Esophagus muscularis mucosa (tissue), 4 donors: ENCODE measurements at regions not wholly inside any gene's neighbourhood (a gene's known extent, or its start where the extent isn't known, plus 50 kb on each side); places are given as distances from the start of the nearest gene placed in this dataset.
"Not testable (repeated sequence)": the region's sequence is repeated elsewhere in the genome, so short reads cannot be mapped to it uniquely, and the experiment has no call there.

Source experiments
- DNase-seq: peaks from one replicate; pipeline ENCODE4 v3.0.0-alpha.2; 2017; ENCODE audit errors: extremely low spot score
- H3K27ac ChIP-seq, 4 donors: fragments of 200-600 bp; sonication (generic); replicated peaks in 1 of 4; 1 replicate in 3 of 4; 2 replicates in 1 of 4; pipeline ENCODE4 v1.5.1; 2016 to 2019; ENCODE audit warnings: mild to moderate bottlenecking in 1 of 4
- H3K27me3 ChIP-seq, 4 donors: fragments of 200-600 bp; sonication (generic); one replicate each; pipeline versions ENCODE4 v1.5.1 to v1.6.0; 2016 to 2019
- H3K36me3 ChIP-seq, 4 donors: fragments of 200-600 bp; sonication (generic); one replicate each; pipeline ENCODE4 v1.5.1; 2016 to 2019
- H3K4me1 ChIP-seq, 4 donors: fragments of 200-600 bp; sonication (generic); one replicate each; pipeline ENCODE4 v1.5.1; 2016 to 2019
- H3K4me3 ChIP-seq, 4 donors: fragments of 200-600 bp; sonication (generic); 1 replicate in 2 of 4; 2 replicates in 2 of 4; pipeline ENCODE4 v1.5.1; 2016 to 2019; ENCODE audit warnings: mild to moderate bottlenecking in 4 of 4, moderate library complexity in 1 of 4
- H3K9me3 ChIP-seq, 4 donors: fragments of 200-600 bp; sonication (generic); 1 replicate in 3 of 4; 2 replicates in 1 of 4; pipeline ENCODE4 v1.5.1; 2016 to 2019
- POLR2AphosphoS5 ChIP-seq, 2 donors: sonication (generic); formaldehyde crosslinking; IDR thresholded peaks; one replicate each; pipeline ENCODE4 v1.6.1; 2017; ENCODE audit warnings: antibody characterized with exemption in 2 of 2
- WGBS: methylation state at CpG from one replicate; pipeline ENCODE4 v1.1.5; 2018; 5-methylcytosine and 5-hydroxymethylcytosine counted together
- intact Hi-C: fragments of 100-400 bp; cut with DNase I; formaldehyde crosslinking; loops from one replicate; pipeline ENCODE4 v1.15.1; 2023

GRCh38 chr16:88149663-88150062 is 198.4 kb downstream of the BANP start:
- DNase-seq, H3K9me3 ChIP-seq, H3K4me3 ChIP-seq, H3K36me3 ChIP-seq, H3K27me3 ChIP-seq, H3K27ac ChIP-seq, intact Hi-C loops: not testable (repeated sequence)
- peaks cover 0 to 30% (median 26%) of the 10 kb centered on the region in 4 donors for H3K4me1 ChIP-seq
- WGBS, result 50% methylated on average over 3 of the region's 3 CpGs

GRCh38 chr16:88150456-88151128 is 199.4 kb downstream of the BANP start:
- H3K27me3 ChIP-seq, H3K9me3 ChIP-seq, DNase-seq, H3K36me3 ChIP-seq, intact Hi-C loops: not testable (repeated sequence)
- H3K27ac ChIP-seq, result peak overlapping the region in 1 of 4 donors; percentile 10
- H3K4me3 ChIP-seq, result peak overlapping the region in 2 of 4 donors; percentile 10 to 17
- 61% methylated on average over 26 of the region's 27 CpGs for WGBS
- peaks cover 0 to 29% (median 25%) of the 10 kb centered on the region in 4 donors for H3K4me1 ChIP-seq

- H3K27ac ChIP-seq, result peak overlapping the region in 1 of 4 donors; percentile 10
- H3K9me3 ChIP-seq, H3K36me3 ChIP-seq, H3K27me3 ChIP-seq, DNase-seq, intact Hi-C loops: not testable (repeated sequence)
- H3K4me3 ChIP-seq, result peak overlapping the region in 2 of 4 donors; percentile 14 to 17
- WGBS, result 80% methylated on average over 19 of the region's 25 CpGs
- TF ChIP-seq POLR2AphosphoS5 (IDR thresholded peaks at IDR 0.05), result peak in 1 of 2 donors; percentile 30
- peaks cover 0 to 29% (median 25%) of the 10 kb centered on the region in 4 donors for H3K4me1 ChIP-seq
Observed at GRCh38 chr16:88151129-88151499, 199.9 kb downstream of the BANP start.

GRCh38 chr16:88151859-88152843 is 200.9 kb downstream of the BANP start:
- H3K36me3 ChIP-seq, intact Hi-C loops, H3K27me3 ChIP-seq, DNase-seq, H3K9me3 ChIP-seq, H3K4me3 ChIP-seq: not testable (repeated sequence)
- 68% methylated on average over 19 of the region's 27 CpGs for WGBS
- H3K27ac ChIP-seq, result peak overlapping the region in 3 of 4 donors; percentile 26 to 62 (median 41)
- peaks cover 0 to 29% (median 27%) of the 10 kb centered on the region in 4 donors for H3K4me1 ChIP-seq

GRCh38 chr16:88152879-88153278 is 201.6 kb downstream of the BANP start:
- intact Hi-C loops, H3K4me3 ChIP-seq, H3K9me3 ChIP-seq, H3K27ac ChIP-seq, H3K36me3 ChIP-seq, DNase-seq, H3K27me3 ChIP-seq: not testable (repeated sequence)
- peaks cover 0 to 34% (median 27%) of the 10 kb centered on the region in 4 donors for H3K4me1 ChIP-seq
- WGBS, result 85% methylated on average over 9 of the region's 20 CpGs

- H3K4me1 ChIP-seq, result peaks cover 0 to 34% (median 27%) of the 10 kb centered on the region in 4 donors
- intact Hi-C loops, H3K4me3 ChIP-seq, H3K9me3 ChIP-seq, H3K27me3 ChIP-seq, DNase-seq, H3K36me3 ChIP-seq, H3K27ac ChIP-seq: not testable (repeated sequence)
- WGBS, result 91% methylated on average over 6 of the region's 12 CpGs
Observed at GRCh38 chr16:88153516-88153915, 202.3 kb downstream of the BANP start.

GRCh38 chr16:88154886-88155285 is 203.7 kb downstream of the BANP start:
- intact Hi-C loops, DNase-seq, H3K27ac ChIP-seq, H3K9me3 ChIP-seq, H3K27me3 ChIP-seq, H3K36me3 ChIP-seq, H3K4me3 ChIP-seq: not testable (repeated sequence)
- H3K4me1 ChIP-seq, result peaks cover 0 to 34% (median 27%) of the 10 kb centered on the region in 4 donors
- 76% methylated on average over 8 of the region's 8 CpGs for WGBS

- 95% methylated on average over 10 of the region's 10 CpGs for WGBS
- intact Hi-C loops, result not testable (repeated sequence)
Observed at GRCh38 chr16:88155681-88156080, 204.4 kb downstream of the BANP start.

GRCh38 chr16:88156640-88157283 is 205.5 kb downstream of the BANP start:
- intact Hi-C loops, H3K27ac ChIP-seq, DNase-seq: not testable (repeated sequence)

More at GRCh38 chr16:88155681-88156080, 204.4 kb downstream of the BANP start:
- not testable (repeated sequence) for H3K27ac ChIP-seq, H3K9me3 ChIP-seq, DNase-seq, H3K4me3 ChIP-seq, H3K36me3 ChIP-seq, H3K27me3 ChIP-seq
- peaks cover 0 to 34% (median 25%) of the 10 kb centered on the region in 4 donors for H3K4me1 ChIP-seq

GRCh38 chr16:88157686-88158085 is 206.5 kb downstream of the BANP start:
- WGBS, result 77% methylated on average over 7 of the region's 12 CpGs
- H3K4me1 ChIP-seq, result peaks cover 0 to 15% (median 5%) of the 10 kb centered on the region in 4 donors
- intact Hi-C loops, H3K36me3 ChIP-seq, H3K4me3 ChIP-seq, H3K9me3 ChIP-seq, H3K27ac ChIP-seq, DNase-seq, H3K27me3 ChIP-seq: not testable (repeated sequence)

More at GRCh38 chr16:88156640-88157283, 205.5 kb downstream of the BANP start:
- not testable (repeated sequence) for H3K9me3 ChIP-seq, H3K27me3 ChIP-seq, H3K4me3 ChIP-seq, H3K36me3 ChIP-seq
- peaks cover 0 to 23% (median 14%) of the 10 kb centered on the region in 4 donors for H3K4me1 ChIP-seq
- WGBS, result no CpG with 5 or more reads among the region's 14 CpGs

- H3K36me3 ChIP-seq, H3K9me3 ChIP-seq, H3K27me3 ChIP-seq, H3K27ac ChIP-seq, H3K4me1 ChIP-seq, intact Hi-C loops, H3K4me3 ChIP-seq, DNase-seq: not testable (repeated sequence)
- 86% methylated on average over 9 of the region's 20 CpGs for WGBS
Observed at GRCh38 chr16:88158256-88159045, 207.2 kb downstream of the BANP start.
